NB4 (cell line): ENCODE measurements at regions not wholly inside any gene's neighbourhood (a gene's known extent, or its start where the extent isn't known, plus 50 kb on each side); places are given as distances from the start of the nearest gene placed in this dataset.

ENCODE experiments used
- DNase-seq: peaks from one replicate; pipeline ENCODE4 v3.0.0; 2010; ENCODE audit warnings: low read depth
- H3K4me3 ChIP-seq: one replicate; pipeline ENCODE4 v1.5.1; 2011; ENCODE audit warnings: mild to moderate bottlenecking, low read depth, low read length, moderate library complexity
- MYC ChIP-seq: IDR thresholded peaks from 2 replicates; pipeline ENCODE4 v1.6.1; 2011; ENCODE audit warnings: low read depth, low read length
- POLR2A ChIP-seq: IDR thresholded peaks from 2 replicates; pipeline ENCODE4 v1.6.1; 2011; ENCODE audit warnings: mild to moderate bottlenecking; ENCODE audit not compliant: insufficient read length; ENCODE audit errors: extremely low read depth
- TF ChIP-seq, protein P1 (sequence below): IDR thresholded peaks from one replicate; pipeline ENCODE4 v1.5.1; 2012; ENCODE audit warnings: low read depth, low read length
- TF ChIP-seq, protein P2 (sequence below): IDR thresholded peaks from 2 replicates; pipeline ENCODE4 v1.6.1; 2011; ENCODE audit warnings: low read depth, low read length

DNA sequence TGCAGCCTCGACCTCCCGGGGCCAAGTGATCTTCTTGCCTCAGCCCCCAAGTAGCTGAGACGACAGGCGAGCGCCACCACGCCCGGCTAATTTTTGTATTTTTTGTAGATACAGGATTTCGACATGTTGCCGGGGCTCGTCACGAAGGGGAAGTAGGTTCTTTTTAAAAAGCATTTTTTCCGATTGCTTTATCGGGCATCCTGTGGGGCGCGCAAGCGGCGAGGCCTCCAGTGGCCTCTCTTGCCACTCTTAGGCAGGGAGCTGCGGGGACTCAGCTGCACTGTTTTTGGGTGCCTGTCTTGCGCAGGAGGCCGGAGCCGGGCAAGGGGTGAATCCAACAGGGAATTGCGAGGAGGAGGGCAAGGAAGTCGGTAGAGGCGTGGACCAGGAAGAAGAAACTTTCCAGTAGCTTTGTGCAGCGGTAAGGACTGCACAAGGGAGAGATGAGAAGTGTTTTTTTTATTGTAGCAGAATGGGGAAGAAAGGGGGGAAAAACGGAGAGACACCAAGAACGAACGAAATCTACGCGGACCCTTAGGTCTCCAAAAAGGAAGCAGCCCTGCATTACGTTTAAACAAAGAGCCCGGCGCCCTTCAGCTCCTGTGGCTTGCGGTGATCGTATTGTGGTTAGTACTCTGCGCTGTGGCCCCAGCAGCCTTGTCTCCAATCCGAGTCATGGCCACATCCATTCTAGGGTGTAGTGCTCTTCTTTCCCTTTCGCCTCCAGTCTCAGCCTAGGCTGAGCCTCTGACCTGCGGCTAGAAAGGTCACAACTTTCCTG is 164.8 kb downstream of the PPIAL4G start:
- H3K4me3 ChIP-seq = peak overlapping the region; percentile 75
- DNase-seq = peak; percentile 94

DNA sequence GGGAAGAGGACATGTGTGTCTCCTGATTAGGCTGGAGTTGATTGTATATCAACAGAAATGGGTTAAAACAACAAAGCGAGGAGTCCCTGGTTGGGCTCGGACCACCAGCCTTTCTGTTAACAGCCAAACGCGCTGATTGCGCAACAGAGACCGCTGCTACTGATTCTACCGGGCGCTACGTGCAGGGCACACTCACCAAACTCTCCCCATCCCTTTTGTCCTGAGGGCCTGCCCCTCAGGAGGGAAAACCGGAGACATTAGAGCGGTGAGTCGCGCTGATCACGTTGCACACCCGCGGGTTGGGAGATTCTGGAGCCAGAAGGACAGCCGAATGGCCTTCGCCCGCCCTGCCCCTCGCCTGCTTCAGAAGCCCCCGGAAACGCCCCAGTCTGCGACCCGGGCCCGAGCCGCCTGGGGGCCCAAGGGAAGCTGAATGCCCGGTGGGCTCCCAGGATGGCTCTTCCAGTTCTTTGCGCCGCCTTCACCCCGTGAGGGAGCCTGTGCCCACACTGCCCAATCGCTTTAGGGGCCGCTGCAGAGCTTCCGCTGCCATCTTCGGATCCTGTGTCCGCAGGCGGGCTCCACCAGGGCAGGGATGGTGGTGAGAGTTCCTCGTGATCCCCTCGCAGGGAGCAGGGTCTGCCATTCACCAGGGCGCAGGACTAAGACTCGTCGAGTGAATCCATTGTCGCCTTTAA is 165.4 kb upstream of the NBPF11 start:
- no peak for DNase-seq
- TF ChIP-seq, protein P1, sequence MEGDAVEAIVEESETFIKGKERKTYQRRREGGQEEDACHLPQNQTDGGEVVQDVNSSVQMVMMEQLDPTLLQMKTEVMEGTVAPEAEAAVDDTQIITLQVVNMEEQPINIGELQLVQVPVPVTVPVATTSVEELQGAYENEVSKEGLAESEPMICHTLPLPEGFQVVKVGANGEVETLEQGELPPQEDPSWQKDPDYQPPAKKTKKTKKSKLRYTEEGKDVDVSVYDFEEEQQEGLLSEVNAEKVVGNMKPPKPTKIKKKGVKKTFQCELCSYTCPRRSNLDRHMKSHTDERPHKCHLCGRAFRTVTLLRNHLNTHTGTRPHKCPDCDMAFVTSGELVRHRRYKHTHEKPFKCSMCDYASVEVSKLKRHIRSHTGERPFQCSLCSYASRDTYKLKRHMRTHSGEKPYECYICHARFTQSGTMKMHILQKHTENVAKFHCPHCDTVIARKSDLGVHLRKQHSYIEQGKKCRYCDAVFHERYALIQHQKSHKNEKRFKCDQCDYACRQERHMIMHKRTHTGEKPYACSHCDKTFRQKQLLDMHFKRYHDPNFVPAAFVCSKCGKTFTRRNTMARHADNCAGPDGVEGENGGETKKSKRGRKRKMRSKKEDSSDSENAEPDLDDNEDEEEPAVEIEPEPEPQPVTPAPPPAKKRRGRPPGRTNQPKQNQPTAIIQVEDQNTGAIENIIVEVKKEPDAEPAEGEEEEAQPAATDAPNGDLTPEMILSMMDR = no peak
- TF ChIP-seq, protein P2, sequence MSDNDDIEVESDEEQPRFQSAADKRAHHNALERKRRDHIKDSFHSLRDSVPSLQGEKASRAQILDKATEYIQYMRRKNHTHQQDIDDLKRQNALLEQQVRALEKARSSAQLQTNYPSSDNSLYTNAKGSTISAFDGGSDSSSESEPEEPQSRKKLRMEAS = no peak
- no peak for TF ChIP-seq MYC
- TF ChIP-seq POLR2A = no peak
- H3K4me3 ChIP-seq = peak overlapping the region; percentile 75

More for the DNA sequence above, 164.8 kb downstream of the PPIAL4G start:
- TF ChIP-seq, protein P2 = peak; percentile 43; the same call in 1 of the 2 replicates
- TF ChIP-seq MYC (peak; percentile 48; the same call in 1 of the 2 replicates), POLR2A (peak; percentile 45)
- TF ChIP-seq, protein P1 = no peak

DNA sequence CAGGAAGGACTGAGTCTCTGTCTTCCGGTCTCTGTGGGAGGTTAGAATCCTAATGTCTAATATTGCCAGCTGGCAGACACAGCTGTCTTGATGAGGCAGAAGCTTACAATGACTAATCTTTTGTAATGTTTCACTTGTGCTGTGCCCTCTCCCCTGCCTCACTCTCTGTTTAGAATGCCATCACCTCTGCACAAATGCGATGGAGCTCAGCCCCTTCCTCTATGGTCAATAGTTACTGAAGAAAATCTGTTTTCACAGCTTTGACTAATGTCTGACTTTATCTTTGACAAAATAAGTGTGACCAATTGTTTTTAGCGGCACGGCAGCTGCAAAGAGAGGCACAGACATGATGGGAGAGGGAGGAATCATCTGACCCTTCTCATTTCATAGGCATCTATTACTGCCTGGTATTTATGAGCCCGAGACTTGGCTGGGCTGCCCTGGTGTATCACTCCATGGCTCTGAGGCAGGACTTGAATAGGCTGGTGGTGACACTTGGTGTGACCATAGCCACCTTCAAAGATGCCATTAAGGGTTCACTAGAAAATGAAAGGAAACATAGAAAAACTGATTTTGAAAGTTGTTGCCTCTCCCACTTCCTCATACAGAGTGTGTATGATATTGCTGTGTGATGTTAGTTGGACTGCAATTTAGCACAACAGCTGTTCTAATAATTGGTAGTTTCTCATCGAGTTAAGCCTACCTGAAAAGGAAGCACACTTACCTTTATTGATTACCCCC is 163.2 kb upstream of the NBPF11 start:
- H3K4me3 ChIP-seq = no peak overlapping the region
- TF ChIP-seq, protein P2 = no peak
- TF ChIP-seq MYC = no peak
- TF ChIP-seq, protein P1 = no peak
- TF ChIP-seq POLR2A = no peak
- no peak for DNase-seq

DNA sequence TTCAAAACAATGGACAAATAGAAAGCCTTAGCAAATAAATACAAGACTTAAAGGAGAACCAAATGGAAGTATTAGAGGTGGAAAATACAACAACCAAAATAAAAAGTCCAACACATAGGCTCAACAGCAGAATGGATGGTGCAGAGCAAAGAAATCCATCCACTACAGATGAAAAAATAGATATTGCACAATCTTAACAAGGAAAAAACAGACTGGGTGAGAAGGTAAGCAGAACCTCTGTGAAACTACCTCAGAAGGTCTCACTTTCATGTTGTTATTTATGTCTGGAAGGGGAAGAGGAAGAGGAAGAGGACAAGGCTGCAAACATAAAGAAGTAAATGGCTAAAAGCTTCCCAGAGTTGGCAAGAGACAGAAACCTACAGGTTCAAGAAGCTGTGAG is 158.7 kb upstream of the NBPF11 start:
- no peak for DNase-seq
- no peak overlapping the region for H3K4me3 ChIP-seq

More for the DNA sequence above, 158.7 kb upstream of the NBPF11 start:
- TF ChIP-seq, protein P1 = no peak
- TF ChIP-seq MYC = no peak
- no peak for TF ChIP-seq POLR2A
- TF ChIP-seq, protein P2 = no peak
